HepG2 (cell line): ENCODE measurements at regions not wholly inside any gene's neighbourhood (a gene's known extent, or its start where the extent isn't known, plus 50 kb on each side); places are given as distances from the start of the nearest gene placed in this dataset.

Experiments
- FOXA3 ChIP-seq: IDR thresholded peaks from 2 replicates; pipeline ENCODE4 v1.6.1; 2016; ENCODE audit warnings: missing genetic modification reagents, missing compliant biosample characterization
- FOXJ3 ChIP-seq: sonication (generic); formaldehyde crosslinking; IDR thresholded peaks from 2 replicates; pipeline ENCODE4 v1.4.0; 2020; ENCODE audit warnings: missing genetic modification reagents, mild to moderate bottlenecking, borderline replicate concordance
- FOXM1 ChIP-seq: sonication (generic); formaldehyde crosslinking; IDR thresholded peaks from 2 replicates; pipeline ENCODE4 v1.5.0; 2020; ENCODE audit warnings: missing genetic modification reagents
- KDM6A ChIP-seq: IDR thresholded peaks from 2 replicates; pipeline ENCODE4 v1.6.1; 2016; ENCODE audit warnings: low read depth
- NFRKB ChIP-seq: fragments of 450-650 bp; IDR thresholded peaks from 2 replicates; pipeline ENCODE4 v1.6.1; 2017
- ZFAT ChIP-seq: sonication (generic); formaldehyde crosslinking; conservative IDR thresholded peaks from 2 replicates; pipeline ENCODE4 v1.8.1; 2023; ENCODE audit warnings: missing genetic modification reagents, inconsistent platforms
- ZNF180 ChIP-seq: sonication (generic); formaldehyde crosslinking; IDR thresholded peaks from 2 replicates; pipeline ENCODE4 v1.4.0; 2020; ENCODE audit warnings: low read depth, missing genetic modification reagents, borderline replicate concordance
- ZNF496 ChIP-seq: sonication (generic); formaldehyde crosslinking; IDR thresholded peaks from 2 replicates; pipeline ENCODE4 v1.8.1; 2023; ENCODE audit warnings: mild to moderate bottlenecking, moderate library complexity, missing genetic modification reagents; ENCODE audit not compliant: insufficient replicate concordance
- ZNF720 ChIP-seq: sonication (generic); formaldehyde crosslinking; IDR thresholded peaks from 2 replicates; pipeline ENCODE4 v1.4.0; 2020; ENCODE audit warnings: missing genetic modification reagents
- TF ChIP-seq, protein P1 (sequence below): IDR thresholded peaks from 2 replicates; pipeline ENCODE4 v1.6.1; 2018; ENCODE audit warnings: missing genetic modification reagents
- TF ChIP-seq, protein P2 (sequence below): IDR thresholded peaks from 2 replicates; pipeline ENCODE4 v1.6.1; 2016; ENCODE audit warnings: mild to moderate bottlenecking
- TF ChIP-seq, protein P3 (sequence below): sonication (generic); formaldehyde crosslinking; IDR thresholded peaks from 2 replicates; pipeline ENCODE4 v1.4.0; 2020; ENCODE audit warnings: missing genetic modification reagents, borderline replicate concordance
- TF ChIP-seq, protein P4 (sequence below): IDR thresholded peaks from 2 replicates; pipeline ENCODE4 v1.6.1; 2016; ENCODE audit warnings: low read depth, control low read depth
- TF ChIP-seq, protein P5 (sequence below): sonication (generic); formaldehyde crosslinking; IDR thresholded peaks from 2 replicates; pipeline ENCODE4 v1.4.0; 2020; ENCODE audit warnings: missing genetic modification reagents, borderline replicate concordance
- TF ChIP-seq, protein P6 (sequence below): sonication (generic); formaldehyde crosslinking; IDR thresholded peaks from 2 replicates; pipeline ENCODE4 v1.4.0; 2020; ENCODE audit warnings: missing genetic modification reagents
- TF ChIP-seq, protein P7 (sequence below): sonication (generic); formaldehyde crosslinking; IDR thresholded peaks from 2 replicates; pipeline ENCODE4 v1.9.0; 2021; ENCODE audit warnings: missing genetic modification reagents, mild to moderate bottlenecking, borderline replicate concordance

DNA sequence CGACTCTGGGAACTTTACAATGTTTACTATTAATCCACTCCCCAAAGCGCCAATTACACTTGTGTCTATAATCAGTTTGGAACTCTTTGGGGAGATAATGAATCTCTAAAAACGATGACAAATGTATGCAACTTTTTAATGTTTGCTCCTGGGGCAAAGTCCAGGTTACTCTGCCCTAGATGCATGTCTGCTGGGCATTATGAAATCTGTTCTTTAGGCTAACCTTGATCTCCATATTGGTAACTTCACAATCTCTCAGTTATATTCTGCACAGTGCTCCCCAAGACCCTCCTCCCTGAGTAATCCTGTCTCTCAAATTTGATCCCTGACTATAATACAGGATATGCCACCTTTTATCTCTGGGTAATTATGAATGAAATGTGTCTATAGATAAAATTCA, 152.2 kb upstream of the TRPM3 start (continued):
- TF ChIP-seq, protein P1, sequence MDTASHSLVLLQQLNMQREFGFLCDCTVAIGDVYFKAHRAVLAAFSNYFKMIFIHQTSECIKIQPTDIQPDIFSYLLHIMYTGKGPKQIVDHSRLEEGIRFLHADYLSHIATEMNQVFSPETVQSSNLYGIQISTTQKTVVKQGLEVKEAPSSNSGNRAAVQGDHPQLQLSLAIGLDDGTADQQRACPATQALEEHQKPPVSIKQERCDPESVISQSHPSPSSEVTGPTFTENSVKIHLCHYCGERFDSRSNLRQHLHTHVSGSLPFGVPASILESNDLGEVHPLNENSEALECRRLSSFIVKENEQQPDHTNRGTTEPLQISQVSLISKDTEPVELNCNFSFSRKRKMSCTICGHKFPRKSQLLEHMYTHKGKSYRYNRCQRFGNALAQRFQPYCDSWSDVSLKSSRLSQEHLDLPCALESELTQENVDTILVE = 0 out of 2 replicates have a peak, but pooled peaks have one; percentile 27
- TF ChIP-seq, protein P2, sequence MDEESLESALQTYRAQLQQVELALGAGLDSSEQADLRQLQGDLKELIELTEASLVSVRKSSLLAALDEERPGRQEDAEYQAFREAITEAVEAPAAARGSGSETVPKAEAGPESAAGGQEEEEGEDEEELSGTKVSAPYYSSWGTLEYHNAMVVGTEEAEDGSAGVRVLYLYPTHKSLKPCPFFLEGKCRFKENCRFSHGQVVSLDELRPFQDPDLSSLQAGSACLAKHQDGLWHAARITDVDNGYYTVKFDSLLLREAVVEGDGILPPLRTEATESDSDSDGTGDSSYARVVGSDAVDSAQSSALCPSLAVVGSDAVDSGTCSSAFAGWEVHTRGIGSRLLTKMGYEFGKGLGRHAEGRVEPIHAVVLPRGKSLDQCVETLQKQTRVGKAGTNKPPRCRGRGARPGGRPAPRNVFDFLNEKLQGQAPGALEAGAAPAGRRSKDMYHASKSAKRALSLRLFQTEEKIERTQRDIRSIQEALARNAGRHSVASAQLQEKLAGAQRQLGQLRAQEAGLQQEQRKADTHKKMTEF (CRISPR knock-in tag) = peak; percentile 68; the same call in 1 of the 2 replicates
- peak; percentile 50; the same call in 1 of the 2 replicates for TF ChIP-seq FOXA3 (CRISPR knock-in tag)
- TF ChIP-seq ZFAT (CRISPR knock-in tag) = no peak
- TF ChIP-seq, protein P3, sequence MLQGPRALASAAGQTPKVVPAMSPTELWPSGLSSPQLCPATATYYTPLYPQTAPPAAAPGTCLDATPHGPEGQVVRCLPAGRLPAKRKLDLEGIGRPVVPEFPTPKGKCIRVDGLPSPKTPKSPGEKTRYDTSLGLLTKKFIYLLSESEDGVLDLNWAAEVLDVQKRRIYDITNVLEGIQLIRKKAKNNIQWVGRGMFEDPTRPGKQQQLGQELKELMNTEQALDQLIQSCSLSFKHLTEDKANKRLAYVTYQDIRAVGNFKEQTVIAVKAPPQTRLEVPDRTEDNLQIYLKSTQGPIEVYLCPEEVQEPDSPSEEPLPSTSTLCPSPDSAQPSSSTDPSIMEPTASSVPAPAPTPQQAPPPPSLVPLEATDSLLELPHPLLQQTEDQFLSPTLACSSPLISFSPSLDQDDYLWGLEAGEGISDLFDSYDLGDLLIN (CRISPR knock-in tag) = no peak
- peak; percentile 24; the same call in 1 of the 2 replicates for TF ChIP-seq FOXJ3 (CRISPR knock-in tag)
- TF ChIP-seq, protein P4, sequence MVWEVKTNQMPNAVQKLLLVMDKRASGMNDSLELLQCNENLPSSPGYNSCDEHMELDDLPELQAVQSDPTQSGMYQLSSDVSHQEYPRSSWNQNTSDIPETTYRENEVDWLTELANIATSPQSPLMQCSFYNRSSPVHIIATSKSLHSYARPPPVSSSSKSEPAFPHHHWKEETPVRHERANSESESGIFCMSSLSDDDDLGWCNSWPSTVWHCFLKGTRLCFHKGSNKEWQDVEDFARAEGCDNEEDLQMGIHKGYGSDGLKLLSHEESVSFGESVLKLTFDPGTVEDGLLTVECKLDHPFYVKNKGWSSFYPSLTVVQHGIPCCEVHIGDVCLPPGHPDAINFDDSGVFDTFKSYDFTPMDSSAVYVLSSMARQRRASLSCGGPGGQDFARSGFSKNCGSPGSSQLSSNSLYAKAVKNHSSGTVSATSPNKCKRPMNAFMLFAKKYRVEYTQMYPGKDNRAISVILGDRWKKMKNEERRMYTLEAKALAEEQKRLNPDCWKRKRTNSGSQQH (CRISPR knock-in tag) = no peak
- peak; percentile 31; the same call in 1 of the 2 replicates for TF ChIP-seq KDM6A
- TF ChIP-seq ZNF720 (CRISPR knock-in tag) = no peak
- TF ChIP-seq ZNF496 = no peak
- TF ChIP-seq, protein P5, sequence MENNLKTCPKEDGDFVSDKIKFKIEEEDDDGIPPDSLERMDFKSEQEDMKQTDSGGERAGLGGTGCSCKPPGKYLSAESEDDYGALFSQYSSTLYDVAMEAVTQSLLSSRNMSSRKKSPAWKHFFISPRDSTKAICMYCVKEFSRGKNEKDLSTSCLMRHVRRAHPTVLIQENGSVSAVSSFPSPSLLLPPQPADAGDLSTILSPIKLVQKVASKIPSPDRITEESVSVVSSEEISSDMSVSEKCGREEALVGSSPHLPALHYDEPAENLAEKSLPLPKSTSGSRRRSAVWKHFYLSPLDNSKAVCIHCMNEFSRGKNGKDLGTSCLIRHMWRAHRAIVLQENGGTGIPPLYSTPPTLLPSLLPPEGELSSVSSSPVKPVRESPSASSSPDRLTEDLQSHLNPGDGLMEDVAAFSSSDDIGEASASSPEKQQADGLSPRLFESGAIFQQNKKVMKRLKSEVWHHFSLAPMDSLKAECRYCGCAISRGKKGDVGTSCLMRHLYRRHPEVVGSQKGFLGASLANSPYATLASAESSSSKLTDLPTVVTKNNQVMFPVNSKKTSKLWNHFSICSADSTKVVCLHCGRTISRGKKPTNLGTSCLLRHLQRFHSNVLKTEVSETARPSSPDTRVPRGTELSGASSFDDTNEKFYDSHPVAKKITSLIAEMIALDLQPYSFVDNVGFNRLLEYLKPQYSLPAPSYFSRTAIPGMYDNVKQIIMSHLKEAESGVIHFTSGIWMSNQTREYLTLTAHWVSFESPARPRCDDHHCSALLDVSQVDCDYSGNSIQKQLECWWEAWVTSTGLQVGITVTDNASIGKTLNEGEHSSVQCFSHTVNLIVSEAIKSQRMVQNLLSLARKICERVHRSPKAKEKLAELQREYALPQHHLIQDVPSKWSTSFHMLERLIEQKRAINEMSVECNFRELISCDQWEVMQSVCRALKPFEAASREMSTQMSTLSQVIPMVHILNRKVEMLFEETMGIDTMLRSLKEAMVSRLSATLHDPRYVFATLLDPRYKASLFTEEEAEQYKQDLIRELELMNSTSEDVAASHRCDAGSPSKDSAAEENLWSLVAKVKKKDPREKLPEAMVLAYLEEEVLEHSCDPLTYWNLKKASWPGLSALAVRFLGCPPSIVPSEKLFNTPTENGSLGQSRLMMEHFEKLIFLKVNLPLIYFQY = 0 out of 2 replicates have a peak, but pooled peaks have one; percentile 21
- TF ChIP-seq, protein P6, sequence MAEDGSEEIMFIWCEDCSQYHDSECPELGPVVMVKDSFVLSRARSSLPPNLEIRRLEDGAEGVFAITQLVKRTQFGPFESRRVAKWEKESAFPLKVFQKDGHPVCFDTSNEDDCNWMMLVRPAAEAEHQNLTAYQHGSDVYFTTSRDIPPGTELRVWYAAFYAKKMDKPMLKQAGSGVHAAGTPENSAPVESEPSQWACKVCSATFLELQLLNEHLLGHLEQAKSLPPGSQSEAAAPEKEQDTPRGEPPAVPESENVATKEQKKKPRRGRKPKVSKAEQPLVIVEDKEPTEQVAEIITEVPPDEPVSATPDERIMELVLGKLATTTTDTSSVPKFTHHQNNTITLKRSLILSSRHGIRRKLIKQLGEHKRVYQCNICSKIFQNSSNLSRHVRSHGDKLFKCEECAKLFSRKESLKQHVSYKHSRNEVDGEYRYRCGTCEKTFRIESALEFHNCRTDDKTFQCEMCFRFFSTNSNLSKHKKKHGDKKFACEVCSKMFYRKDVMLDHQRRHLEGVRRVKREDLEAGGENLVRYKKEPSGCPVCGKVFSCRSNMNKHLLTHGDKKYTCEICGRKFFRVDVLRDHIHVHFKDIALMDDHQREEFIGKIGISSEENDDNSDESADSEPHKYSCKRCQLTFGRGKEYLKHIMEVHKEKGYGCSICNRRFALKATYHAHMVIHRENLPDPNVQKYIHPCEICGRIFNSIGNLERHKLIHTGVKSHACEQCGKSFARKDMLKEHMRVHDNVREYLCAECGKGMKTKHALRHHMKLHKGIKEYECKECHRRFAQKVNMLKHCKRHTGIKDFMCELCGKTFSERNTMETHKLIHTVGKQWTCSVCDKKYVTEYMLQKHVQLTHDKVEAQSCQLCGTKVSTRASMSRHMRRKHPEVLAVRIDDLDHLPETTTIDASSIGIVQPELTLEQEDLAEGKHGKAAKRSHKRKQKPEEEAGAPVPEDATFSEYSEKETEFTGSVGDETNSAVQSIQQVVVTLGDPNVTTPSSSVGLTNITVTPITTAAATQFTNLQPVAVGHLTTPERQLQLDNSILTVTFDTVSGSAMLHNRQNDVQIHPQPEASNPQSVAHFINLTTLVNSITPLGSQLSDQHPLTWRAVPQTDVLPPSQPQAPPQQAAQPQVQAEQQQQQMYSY (CRISPR knock-in tag) = no peak
- no peak for TF ChIP-seq FOXM1 (CRISPR knock-in tag)
- TF ChIP-seq, protein P7, sequence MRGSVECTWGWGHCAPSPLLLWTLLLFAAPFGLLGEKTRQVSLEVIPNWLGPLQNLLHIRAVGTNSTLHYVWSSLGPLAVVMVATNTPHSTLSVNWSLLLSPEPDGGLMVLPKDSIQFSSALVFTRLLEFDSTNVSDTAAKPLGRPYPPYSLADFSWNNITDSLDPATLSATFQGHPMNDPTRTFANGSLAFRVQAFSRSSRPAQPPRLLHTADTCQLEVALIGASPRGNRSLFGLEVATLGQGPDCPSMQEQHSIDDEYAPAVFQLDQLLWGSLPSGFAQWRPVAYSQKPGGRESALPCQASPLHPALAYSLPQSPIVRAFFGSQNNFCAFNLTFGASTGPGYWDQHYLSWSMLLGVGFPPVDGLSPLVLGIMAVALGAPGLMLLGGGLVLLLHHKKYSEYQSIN (CRISPR knock-in tag) = no peak
- TF ChIP-seq NFRKB = no peak
- no peak for TF ChIP-seq ZNF180 (CRISPR knock-in tag)
